GM21381 (cell line): ENCODE measurements at regions not wholly inside any gene's neighbourhood (a gene's known extent, or its start where the extent isn't known, plus 50 kb on each side); places are given as distances from the start of the nearest gene placed in this dataset.
"Not testable (repeated sequence)": the region's sequence is repeated elsewhere in the genome, so short reads cannot be mapped to it uniquely, and the experiment has no call there.

Source experiments
- ATAC-seq: cut with Tn5 transposase; IDR thresholded peaks from one replicate; pipeline ENCODE4 v1.9.1; 2021; ENCODE audit warnings: mild to moderate bottlenecking, moderate library complexity; ENCODE audit not compliant: unreplicated experiment

- ATAC-seq = no peak
Measured at GRCh38 chr2:15750822-15751329, 159.2 kb downstream of the DDX1 start.

GRCh38 chr2:15751477-15751876 is 159.8 kb downstream of the DDX1 start:
- no peak for ATAC-seq

- ATAC-seq = no peak
Measured at GRCh38 chr2:15752552-15753232, 161.0 kb downstream of the DDX1 start.

GRCh38 chr2:15753233-15753798 is 161.6 kb downstream of the DDX1 start:
- ATAC-seq = no peak

- no peak for ATAC-seq
Measured at GRCh38 chr2:15753811-15754702, 162.4 kb downstream of the DDX1 start.

- ATAC-seq = no peak
Measured at GRCh38 chr2:15754703-15755099, 163.0 kb downstream of the DDX1 start.

- ATAC-seq = no peak
Measured at GRCh38 chr2:15755528-15755927, 163.9 kb downstream of the DDX1 start.

GRCh38 chr2:15756011-15756550 is 164.4 kb downstream of the DDX1 start:
- ATAC-seq = no peak

- ATAC-seq = no peak
Measured at GRCh38 chr2:15756882-15757819, 165.5 kb downstream of the DDX1 start.

- ATAC-seq = no peak
Measured at GRCh38 chr2:15757820-15758586, 166.3 kb downstream of the DDX1 start.

GRCh38 chr2:15758848-15759247 is 167.2 kb downstream of the DDX1 start:
- no peak for ATAC-seq

- no peak for ATAC-seq
Measured at GRCh38 chr2:15759385-15759784, 167.7 kb downstream of the DDX1 start.

- not testable (repeated sequence) for ATAC-seq
Measured at GRCh38 chr2:15759791-15760190, 168.1 kb downstream of the DDX1 start.

- ATAC-seq = no peak
Measured at GRCh38 chr2:15760232-15760910, 168.7 kb downstream of the DDX1 start.

GRCh38 chr2:15761056-15761455 is 169.4 kb downstream of the DDX1 start:
- ATAC-seq = no peak

GRCh38 chr2:15761910-15762309 is 170.2 kb downstream of the DDX1 start:
- no peak for ATAC-seq

- ATAC-seq = no peak
Measured at GRCh38 chr2:15762449-15762848, 170.8 kb downstream of the DDX1 start.

GRCh38 chr2:15763106-15763821 is 171.6 kb downstream of the DDX1 start:
- no peak for ATAC-seq
